ENCODE measurements at regions not wholly inside any gene's neighbourhood (a gene's known extent, or its start where the extent isn't known, plus 50 kb on each side); places are given as distances from the start of the nearest gene placed in this dataset.

GRCh38 chr10:20674926-20675325 lies 222.2 kb downstream of the NEBL start:
- Histone ChIP-seq H3K18ac (ENCODE audit: low read depth, low read length) (no peak overlapping the region), H3K27me3 (ENCODE audit: control insufficient read depth, insufficient read depth, low read length) (no peaks in the 10 kb centered on the region), H3K14ac (replicated peaks; ENCODE audit: low read depth, low read length) (no peak overlapping the region), H4K5ac (ENCODE audit: low read depth, low read length) (no peak overlapping the region), H4K8ac (ENCODE audit: low read depth in 2 of 2, low read length in 2 of 2) (no peak overlapping the region), H3K4ac (ENCODE audit: low read depth, low read length) (no peak overlapping the region), H2AK9ac (replicated peaks; ENCODE audit: low read depth, low read length, poor library complexity) (no peak overlapping the region), H3K56ac (ENCODE audit: extremely low read depth, insufficient read depth, low read length) (no peak overlapping the region), H3K4me2 (ENCODE audit: low read depth, low read length) (no peak overlapping the region), H3K9ac (ENCODE audit: low read depth, low read length) (no peak overlapping the region), H3K36me3 (ENCODE audit: control insufficient read depth, insufficient read depth, low read length) (no peaks in the 10 kb centered on the region), H2BK15ac (ENCODE audit: low read depth, low read length) (no peak overlapping the region), H3K9me1 (ENCODE audit: insufficient read depth, low read length) (no peaks in the 10 kb centered on the region), H3K4me3 (ENCODE audit: insufficient read depth, low read depth, low read length) (no peak overlapping the region), H3K27ac (ENCODE audit: insufficient read depth, low read length) (no peak overlapping the region), H3K23ac (ENCODE audit: low read depth, low read length) (no peak overlapping the region), H3K4me1 (ENCODE audit: control insufficient read depth, insufficient read depth, low read length) (no peaks in the 10 kb centered on the region), H2BK5ac (ENCODE audit: low read depth, low read length, poor library complexity, severe bottlenecking) (no peak overlapping the region), H4K91ac (ENCODE audit: insufficient read depth, low read depth, low read length) (no peak overlapping the region), H3K79me1 (ENCODE audit: low read depth in 1 of 2, low read length in 2 of 2) (no peaks in the 10 kb centered on the region), H2BK120ac (ENCODE audit: low read depth, low read length) (no peak overlapping the region), H3K9me3 (ENCODE audit: control insufficient read depth, insufficient read depth, low read length) (peaks cover 21% of the 10 kb centered on the region), H2BK20ac (ENCODE audit: low read depth, low read length) (no peak overlapping the region), H2AFZ (replicated peaks; ENCODE audit: low read length, poor library complexity) (no peak overlapping the region), H4K20me1 (ENCODE audit: insufficient read depth, low read length) (no peaks in the 10 kb centered on the region), H2AK5ac (ENCODE audit: low read depth, low read length) (no peak overlapping the region)
- no CpG with 5 or more reads among the region's 1 CpG for WGBS, 2 experiments (ENCODE audit: extremely low coverage in 2 of 2, insufficient read length in 1 of 2)
- ChIA-PET POLR2A (ENCODE audit: unreplicated experiment) (no interaction called here), CTCF (no interaction called here)
- no TSS peak for BruUV-seq (replicated peaks)
- in situ Hi-C loops (cut with MboI; ENCODE audit: low sequenced_read_pairs): no loop called here
- DNase-seq: no peak
- no peak for ATAC-seq (ENCODE audit: low read depth)
- TF ChIP-seq CHD1 (IDR thresholded peaks at IDR 0.05; ENCODE audit: low read depth, low read length) (no peak), POLR2A (IDR thresholded peaks at IDR 0.05; ENCODE audit: low read depth, low read length) (no peak), NFE2L2 (IDR thresholded peaks at IDR 0.05; ENCODE audit: low read depth, low read length) (no peak), MAFK (IDR thresholded peaks at IDR 0.05; ENCODE audit: low read depth, low read length) (no peak), USF2 (IDR thresholded peaks at IDR 0.05; ENCODE audit: low read depth, low read length) (no peak), SMC3 (IDR thresholded peaks at IDR 0.05; ENCODE audit: low read depth, low read length) (no peak), ELK1 (IDR thresholded peaks at IDR 0.05; ENCODE audit: borderline replicate concordance, low read depth, low read length) (no peak), FOS (IDR thresholded peaks at IDR 0.05; ENCODE audit: low read depth, low read length) (no peak), RFX5 (IDR thresholded peaks at IDR 0.05; ENCODE audit: low read depth, low read length) (no peak), MXI1 (IDR thresholded peaks at IDR 0.05; ENCODE audit: borderline replicate concordance, low read depth, low read length) (no peak), MAZ (IDR thresholded peaks at IDR 0.05; ENCODE audit: borderline replicate concordance, low read depth, low read length) (no peak), RAD21 (IDR thresholded peaks at IDR 0.05; ENCODE audit: low read length) (no peak), CTCF (conservative IDR thresholded peaks at IDR 0.05; ENCODE audit: low read depth, low read length) (no peak), CEBPB (IDR thresholded peaks at IDR 0.05; ENCODE audit: low read depth, low read length) (no peak), BHLHE40 (IDR thresholded peaks at IDR 0.05; ENCODE audit: low read depth, low read length) (no peak), RCOR1 (IDR thresholded peaks at IDR 0.05; ENCODE audit: insufficient replicate concordance, low read length) (no peak)
- dilution Hi-C loops (cut with HindIII; ENCODE audit: low sequenced_read_pairs, unreplicated experiment): no loop called here
- intact Hi-C loops (cut with micrococcal nuclease): no loop called here

All from IMR-90 (cell line).